HG03460 (cell line): ENCODE measurements at regions not wholly inside any gene's neighbourhood (a gene's known extent, or its start where the extent isn't known, plus 50 kb on each side); places are given as distances from the start of the nearest gene placed in this dataset.

Experiments
- ATAC-seq: cut with Tn5 transposase; IDR thresholded peaks from one replicate; pipeline ENCODE4 v1.9.1; 2021; ENCODE audit not compliant: unreplicated experiment

GRCh38 chr7:118563311-118563710 lies 338.8 kb downstream of the ANKRD7 start:
- ATAC-seq = no peak

- ATAC-seq = no peak
Measured at GRCh38 chr7:118572604-118573003, 348.1 kb downstream of the ANKRD7 start.

- ATAC-seq = no peak
Measured at GRCh38 chr7:118573085-118573484, 348.6 kb downstream of the ANKRD7 start.

- ATAC-seq = no peak
Measured at GRCh38 chr7:118575393-118575948, 351.0 kb downstream of the ANKRD7 start.

- ATAC-seq = no peak
Measured at GRCh38 chr7:118580743-118581382, 356.4 kb downstream of the ANKRD7 start.

- ATAC-seq = no peak
Measured at GRCh38 chr7:118583641-118584040, 359.1 kb downstream of the ANKRD7 start.

GRCh38 chr7:118586248-118586647 lies 361.7 kb downstream of the ANKRD7 start:
- no peak for ATAC-seq

GRCh38 chr7:118590107-118590506 lies 365.6 kb downstream of the ANKRD7 start:
- ATAC-seq = peak; percentile 59

GRCh38 chr7:118602090-118602489 lies 377.6 kb downstream of the ANKRD7 start:
- no peak for ATAC-seq

GRCh38 chr7:118606602-118607001 lies 382.1 kb downstream of the ANKRD7 start:
- ATAC-seq = no peak

GRCh38 chr7:118609207-118609606 lies 384.7 kb downstream of the ANKRD7 start:
- no peak for ATAC-seq

- ATAC-seq = no peak
Measured at GRCh38 chr7:118615681-118616080, 391.2 kb downstream of the ANKRD7 start.

GRCh38 chr7:118621810-118622360 lies 397.4 kb downstream of the ANKRD7 start:
- ATAC-seq = no peak

- ATAC-seq = no peak
Measured at GRCh38 chr7:118626739-118627138, 402.2 kb downstream of the ANKRD7 start.

GRCh38 chr7:118627467-118627866 lies 403.0 kb downstream of the ANKRD7 start:
- no peak for ATAC-seq

- ATAC-seq = no peak
Measured at GRCh38 chr7:118629898-118630438, 405.5 kb downstream of the ANKRD7 start.

GRCh38 chr7:118642396-118642795 lies 417.9 kb downstream of the ANKRD7 start:
- ATAC-seq = no peak

- no peak for ATAC-seq
Measured at GRCh38 chr7:118644346-118644745, 419.8 kb downstream of the ANKRD7 start.

GRCh38 chr7:118648002-118648401 lies 423.5 kb downstream of the ANKRD7 start:
- no peak for ATAC-seq

GRCh38 chr7:118657391-118658005 lies 433.0 kb downstream of the ANKRD7 start:
- ATAC-seq = no peak

GRCh38 chr7:118662266-118662665 lies 437.8 kb downstream of the ANKRD7 start:
- no peak for ATAC-seq

- no peak for ATAC-seq
Measured at GRCh38 chr7:118664498-118664897, 440.0 kb downstream of the ANKRD7 start.
